Lung (tissue), 11 donors: ENCODE measurements at regions not wholly inside any gene's neighbourhood (a gene's known extent, or its start where the extent isn't known, plus 50 kb on each side); places are given as distances from the start of the nearest gene placed in this dataset.

Source experiments
- ATAC-seq: fragments of 200-7000 bp; cut with Tn5 transposase; one replicate; pipeline ENCODE4 v1.9.1; 2020; ENCODE audit warnings: moderate number of reproducible peaks; ENCODE audit not compliant: insufficient read depth, low FRiP score
- DNase-seq, 3 donors: peaks; one replicate each; pipeline ENCODE4 v3.0.0-alpha.2; 2013 to 2017
- H3K27ac ChIP-seq, 2 donors: one replicate each; pipeline ENCODE4 v1.5.1; 2013; ENCODE audit warnings: mild to moderate bottlenecking in 2 of 2, moderate library complexity in 2 of 2, control low read depth in 1 of 2, inconsistent platforms in 1 of 2, low read depth in 1 of 2, low read length in 1 of 2
- H3K27me3 ChIP-seq, 3 donors: one replicate each; pipeline ENCODE4 v1.5.1; 2013; ENCODE audit warnings: low read length in 2 of 3; ENCODE audit not compliant: control insufficient read depth in 3 of 3, insufficient read depth in 3 of 3
- H3K36me3 ChIP-seq, 4 donors: one replicate each; pipeline ENCODE4 v1.5.1; 2013; ENCODE audit warnings: low read length in 4 of 4, mild to moderate bottlenecking in 1 of 4, moderate library complexity in 1 of 4; ENCODE audit not compliant: control insufficient read depth in 4 of 4, insufficient read depth in 4 of 4
- H3K4me1 ChIP-seq, 5 donors: one replicate each; pipeline ENCODE4 v1.5.1; 2013; ENCODE audit warnings: low read length in 5 of 5, mild to moderate bottlenecking in 2 of 5, moderate library complexity in 1 of 5; ENCODE audit not compliant: control insufficient read depth in 5 of 5, insufficient read depth in 5 of 5
- H3K4me3 ChIP-seq: one replicate; pipeline ENCODE4 v1.5.1; 2013; ENCODE audit warnings: mild to moderate bottlenecking, control low read depth, moderate library complexity
- H3K9ac ChIP-seq, 2 donors: one replicate each; pipeline ENCODE4 v1.5.1; 2013; ENCODE audit warnings: low read length in 2 of 2, control low read depth in 1 of 2; ENCODE audit not compliant: insufficient read depth in 1 of 2
- H3K9me3 ChIP-seq, 4 donors: one replicate each; pipeline ENCODE4 v1.5.1; 2013; ENCODE audit warnings: low read length in 3 of 4, mild to moderate bottlenecking in 1 of 4, moderate library complexity in 1 of 4; ENCODE audit not compliant: control insufficient read depth in 4 of 4, insufficient read depth in 3 of 4
- CTCF ChIP-seq: IDR thresholded peaks from 2 replicates; pipeline ENCODE4 v1.5.1; 2012; ENCODE audit warnings: mild to moderate bottlenecking; ENCODE audit errors: control extremely low read depth, extremely low read depth
- WGBS, 2 donors: extraction: QIAGEN DNeasy Blood & Tissue Kit; methylation state at CpG; one replicate each; pipeline ENCODE4 v1.1.7; 2013; 5-methylcytosine and 5-hydroxymethylcytosine counted together
- donor health status: control.
- donor health status: control.
- donor health status: Bipolar disorder and iron deficiency.
- donor health status: healthy.
- donor health status: DM: yes; HTN: yes; CAD: no.

GRCh38 chr3:147854542-147854941, 445.4 kb downstream of the ZIC1 start:
- H3K9ac ChIP-seq, result no peak overlapping the region
- no peak for ATAC-seq
- no peak overlapping the region for H3K27ac ChIP-seq
- H3K4me1 ChIP-seq, result peaks cover 0 to 2% (median 0%) of the 10 kb centered on the region in 5 donors
- no peak for TF ChIP-seq CTCF
- no peak for DNase-seq
- H3K27me3 ChIP-seq, result no peaks in the 10 kb centered on the region
- no peak overlapping the region for H3K4me3 ChIP-seq
- H3K36me3 ChIP-seq, result no peaks in the 10 kb centered on the region
- 91 to 92% methylated on average over 4 of the region's 4 CpGs for WGBS, 2 donors
- H3K9me3 ChIP-seq, result no peaks in the 10 kb centered on the region

DNA sequence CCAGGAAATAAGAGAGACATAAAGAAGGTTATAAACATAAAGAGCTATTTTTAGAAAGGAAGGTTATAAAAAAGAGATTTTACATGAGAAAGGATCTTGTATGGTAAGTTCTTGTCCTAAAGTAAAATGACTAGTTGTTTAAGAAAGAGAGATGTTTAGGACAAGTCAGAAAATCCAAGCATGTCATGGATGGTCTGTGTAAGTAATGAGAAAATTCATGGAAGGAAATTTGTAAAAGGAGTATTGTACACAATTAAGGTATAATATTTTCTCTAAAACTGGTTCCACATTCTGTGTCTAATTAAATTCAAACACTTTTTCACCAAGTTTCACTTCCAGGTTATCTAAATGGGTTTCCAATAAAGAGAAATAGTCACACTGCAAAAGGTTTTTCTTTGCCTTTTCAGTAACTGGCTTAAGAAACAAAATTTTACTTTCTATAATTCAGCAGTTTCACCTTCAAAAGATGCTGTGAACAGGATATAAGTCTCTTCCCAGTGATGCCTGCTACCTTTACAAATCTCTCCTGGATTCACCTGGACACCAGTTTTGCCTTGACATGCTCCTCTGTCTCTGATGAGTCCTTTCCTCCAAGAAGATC, 455.7 kb downstream of the ZIC1 start:
- ATAC-seq (no peak), DNase-seq (peak in 1 of 3 donors; percentile 6)
- H3K9ac ChIP-seq, result no peak overlapping the region
- TF ChIP-seq CTCF, result no peak
- no peak overlapping the region for H3K4me3 ChIP-seq
- H3K9me3 ChIP-seq, result peaks cover 0 to 21% (median 2%) of the 10 kb centered on the region in 4 donors
- no peaks in the 10 kb centered on the region for H3K4me1 ChIP-seq
- H3K36me3 ChIP-seq, result no peaks in the 10 kb centered on the region
- no peaks in the 10 kb centered on the region for H3K27me3 ChIP-seq
- H3K27ac ChIP-seq, result no peak overlapping the region

- TF ChIP-seq CTCF, result no peak
- Histone ChIP-seq H3K9ac (no peak overlapping the region), H3K9me3 (peaks cover 0 to 21% (median 2%) of the 10 kb centered on the region in 4 donors), H3K27me3 (no peaks in the 10 kb centered on the region), H3K4me1 (no peaks in the 10 kb centered on the region), H3K4me3 (no peak overlapping the region), H3K27ac (no peak overlapping the region), H3K36me3 (no peaks in the 10 kb centered on the region)
- no peak for ATAC-seq
- 47 to 73% methylated on average over 1 of the region's 1 CpG for WGBS, 2 donors
- DNase-seq, result no peak
These were observed 457.4 kb downstream of the ZIC1 start for GRCh38 chr3:147866561-147866960.

- Histone ChIP-seq H3K4me1 (no peaks in the 10 kb centered on the region), H3K36me3 (no peaks in the 10 kb centered on the region), H3K27ac (no peak overlapping the region), H3K9ac (no peak overlapping the region), H3K4me3 (no peak overlapping the region), H3K27me3 (no peaks in the 10 kb centered on the region), H3K9me3 (peaks cover 0 to 8% (median 0%) of the 10 kb centered on the region in 4 donors)
- no peak for DNase-seq
- TF ChIP-seq CTCF, result no peak
- 84 to 90% methylated on average over 4 of the region's 4 CpGs for WGBS, 2 donors
- no peak for ATAC-seq
These were observed 463.4 kb downstream of the ZIC1 start for GRCh38 chr3:147872568-147872967.
